ENCODE measurements at regions not wholly inside any gene's neighbourhood (a gene's known extent, or its start where the extent isn't known, plus 50 kb on each side); places are given as distances from the start of the nearest gene placed in this dataset.

DNA sequence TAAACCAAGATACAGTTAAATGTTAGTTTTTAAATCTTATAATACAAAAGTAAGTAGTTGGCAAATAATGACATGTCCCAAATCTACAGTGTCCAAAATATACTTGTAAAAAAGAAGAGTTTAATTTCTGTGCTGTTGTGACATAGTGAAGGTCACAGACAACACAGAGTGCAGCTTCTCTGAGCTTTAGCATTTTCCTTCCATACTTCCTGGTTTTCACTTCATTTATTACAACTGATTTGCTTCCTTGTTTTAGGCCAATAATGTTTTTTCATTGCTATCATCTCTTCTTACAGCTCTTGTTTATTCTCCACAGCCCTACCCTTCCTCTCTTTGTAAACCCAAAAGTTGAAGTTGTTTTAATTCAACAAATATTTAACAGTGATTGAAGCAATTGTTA lies 132.4 kb upstream of the TET2 start:
- Histone ChIP-seq H3K4me1 (ENCODE audit: control insufficient read depth, insufficient read depth, low read length) (no peaks in the 10 kb centered on the region), H3K9me3 (replicated peaks; ENCODE audit: control insufficient read depth, low read depth, low read length) (no peaks in the 10 kb centered on the region), H3K27me3 (ENCODE audit: control insufficient read depth, insufficient read depth, low read length) (no peaks in the 10 kb centered on the region), H3K36me3 (ENCODE audit: control insufficient read depth, insufficient read depth, low read length) (no peaks in the 10 kb centered on the region), H3K4me3 (ENCODE audit: low read length) (no peak overlapping the region), H3K27ac (ENCODE audit: low read length) (no peak overlapping the region)
- DNase-seq = no peak

- WGBS (ENCODE audit: insufficient coverage) = 69% methylated on average over 2 of the region's 4 CpGs
- H3K27me3 ChIP-seq (ENCODE audit: control insufficient read depth, insufficient read depth, low read length) = no peaks in the 10 kb centered on the region
- no peaks in the 10 kb centered on the region for H3K4me1 ChIP-seq (ENCODE audit: control insufficient read depth, insufficient read depth, low read length)
- no peaks in the 10 kb centered on the region for H3K36me3 ChIP-seq (ENCODE audit: control insufficient read depth, insufficient read depth, low read length)
- H3K4me3 ChIP-seq (ENCODE audit: low read length) = no peak overlapping the region
- H3K9me3 ChIP-seq (replicated peaks; ENCODE audit: control insufficient read depth, low read depth, low read length) = no peaks in the 10 kb centered on the region
- peak; percentile 19 for DNase-seq
- H3K27ac ChIP-seq (ENCODE audit: low read length) = no peak overlapping the region
Measured at GRCh38 chr4:105014635-105015034, 132.0 kb upstream of the TET2 start.

DNA sequence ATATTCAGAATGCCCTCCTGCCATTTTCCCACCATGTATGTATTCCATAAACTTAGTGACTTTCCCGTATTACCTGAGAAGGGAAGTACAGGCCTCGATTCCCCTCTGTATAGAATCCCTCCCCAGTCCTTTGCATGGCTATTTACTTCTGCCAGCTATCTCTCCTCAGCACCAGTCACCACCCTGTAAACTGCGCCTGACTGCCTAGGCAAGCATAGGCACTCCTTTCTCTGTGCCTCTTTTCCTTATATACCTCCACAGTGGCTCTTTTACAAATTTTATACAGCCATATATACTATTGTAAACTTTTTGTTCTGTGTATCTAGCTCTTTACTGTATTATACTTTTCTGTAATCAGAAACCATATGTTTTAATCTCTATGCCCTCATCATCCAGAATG lies 130.9 kb upstream of the TET2 start:
- DNase-seq = no peak
- no peaks in the 10 kb centered on the region for H3K36me3 ChIP-seq (ENCODE audit: control insufficient read depth, insufficient read depth, low read length)
- no peaks in the 10 kb centered on the region for H3K9me3 ChIP-seq (replicated peaks; ENCODE audit: control insufficient read depth, low read depth, low read length)
- H3K4me3 ChIP-seq (ENCODE audit: low read length) = no peak overlapping the region
- 71% methylated on average over 2 of the region's 3 CpGs for WGBS (ENCODE audit: insufficient coverage)
- H3K27ac ChIP-seq (ENCODE audit: low read length) = no peak overlapping the region
- no peaks in the 10 kb centered on the region for H3K4me1 ChIP-seq (ENCODE audit: control insufficient read depth, insufficient read depth, low read length)
- H3K27me3 ChIP-seq (ENCODE audit: control insufficient read depth, insufficient read depth, low read length) = no peaks in the 10 kb centered on the region

- H3K9me3 ChIP-seq (replicated peaks; ENCODE audit: control insufficient read depth, low read depth, low read length) = peaks cover 4% of the 10 kb centered on the region
- H3K4me1 ChIP-seq (ENCODE audit: control insufficient read depth, insufficient read depth, low read length) = no peaks in the 10 kb centered on the region
- no peaks in the 10 kb centered on the region for H3K36me3 ChIP-seq (ENCODE audit: control insufficient read depth, insufficient read depth, low read length)
- no peak overlapping the region for H3K27ac ChIP-seq (ENCODE audit: low read length)
- no peak overlapping the region for H3K4me3 ChIP-seq (ENCODE audit: low read length)
- no peak for DNase-seq
- no peaks in the 10 kb centered on the region for H3K27me3 ChIP-seq (ENCODE audit: control insufficient read depth, insufficient read depth, low read length)
- 83% methylated on average over 4 of the region's 6 CpGs for WGBS (ENCODE audit: insufficient coverage)
Measured at GRCh38 chr4:105022811-105023667, 123.6 kb upstream of the TET2 start.

DNA sequence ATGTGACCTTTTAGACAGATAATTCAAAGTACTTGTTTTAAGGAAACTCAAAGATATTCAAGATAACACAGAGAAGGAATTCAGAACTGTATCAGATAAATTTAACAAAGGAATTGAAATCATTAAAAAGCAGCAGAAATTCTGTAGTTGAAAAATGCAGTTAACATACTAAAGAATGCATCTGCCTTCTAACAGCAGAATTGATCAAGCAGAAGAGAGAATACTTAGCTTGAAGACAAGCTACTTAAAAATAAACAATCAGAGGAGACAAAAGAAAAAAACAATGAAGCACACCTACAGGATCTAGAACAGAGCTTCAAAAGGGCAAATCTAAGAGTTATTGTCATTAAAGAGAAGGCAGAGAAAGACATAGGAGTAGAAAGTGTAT lies 123.0 kb upstream of the TET2 start:
- no peak for DNase-seq
- peaks cover 4% of the 10 kb centered on the region for H3K9me3 ChIP-seq (replicated peaks; ENCODE audit: control insufficient read depth, low read depth, low read length)
- no peaks in the 10 kb centered on the region for H3K27me3 ChIP-seq (ENCODE audit: control insufficient read depth, insufficient read depth, low read length)
- H3K27ac ChIP-seq (ENCODE audit: low read length) = no peak overlapping the region
- no peak overlapping the region for H3K4me3 ChIP-seq (ENCODE audit: low read length)
- H3K36me3 ChIP-seq (ENCODE audit: control insufficient read depth, insufficient read depth, low read length) = no peaks in the 10 kb centered on the region
- H3K4me1 ChIP-seq (ENCODE audit: control insufficient read depth, insufficient read depth, low read length) = no peaks in the 10 kb centered on the region

DNA sequence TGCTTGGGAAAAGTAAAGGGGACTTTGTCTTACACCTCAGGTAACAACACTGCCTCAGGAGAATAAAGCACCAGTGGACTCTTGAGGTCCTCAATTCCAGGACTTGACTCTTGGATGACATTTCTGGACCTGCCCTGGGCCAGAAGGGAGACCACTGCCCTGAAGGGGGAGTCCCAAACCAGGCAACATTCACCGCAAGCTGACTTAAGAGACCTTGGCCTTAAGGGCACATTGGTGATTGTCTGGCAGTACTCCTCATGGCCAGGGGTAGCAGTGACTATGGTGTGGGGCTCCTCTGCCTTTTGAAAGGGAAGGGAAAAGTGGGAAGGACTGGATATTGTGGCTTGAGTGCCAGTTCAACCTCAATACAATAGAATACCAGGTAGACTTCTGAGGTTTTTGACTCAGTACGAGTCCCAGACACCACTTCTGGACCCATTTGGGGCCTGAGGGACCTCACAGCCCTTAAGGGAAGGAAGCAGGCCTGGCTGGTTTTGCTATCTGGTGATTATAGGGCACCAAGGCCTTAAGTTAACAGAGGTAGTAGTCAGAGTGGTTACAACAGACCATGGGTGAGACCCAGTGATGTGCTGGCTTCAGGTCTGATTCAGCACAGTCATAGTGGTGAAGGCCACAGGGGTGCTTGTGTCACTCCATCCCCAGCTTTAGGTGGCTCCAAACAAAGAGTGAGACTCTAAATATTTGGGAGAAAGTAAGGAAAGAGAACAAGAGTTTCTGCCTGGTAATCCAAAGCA lies 121.2 kb upstream of the TET2 start:
- no peaks in the 10 kb centered on the region for H3K27me3 ChIP-seq (ENCODE audit: control insufficient read depth, insufficient read depth, low read length)
- DNase-seq = no peak
- no peak overlapping the region for H3K4me3 ChIP-seq (ENCODE audit: low read length)
- WGBS (ENCODE audit: insufficient coverage) = no CpG with 5 or more reads among the region's 2 CpGs
- peaks cover 4% of the 10 kb centered on the region for H3K9me3 ChIP-seq (replicated peaks; ENCODE audit: control insufficient read depth, low read depth, low read length)
- H3K36me3 ChIP-seq (ENCODE audit: control insufficient read depth, insufficient read depth, low read length) = no peaks in the 10 kb centered on the region
- no peaks in the 10 kb centered on the region for H3K4me1 ChIP-seq (ENCODE audit: control insufficient read depth, insufficient read depth, low read length)
- no peak overlapping the region for H3K27ac ChIP-seq (ENCODE audit: low read length)

DNA sequence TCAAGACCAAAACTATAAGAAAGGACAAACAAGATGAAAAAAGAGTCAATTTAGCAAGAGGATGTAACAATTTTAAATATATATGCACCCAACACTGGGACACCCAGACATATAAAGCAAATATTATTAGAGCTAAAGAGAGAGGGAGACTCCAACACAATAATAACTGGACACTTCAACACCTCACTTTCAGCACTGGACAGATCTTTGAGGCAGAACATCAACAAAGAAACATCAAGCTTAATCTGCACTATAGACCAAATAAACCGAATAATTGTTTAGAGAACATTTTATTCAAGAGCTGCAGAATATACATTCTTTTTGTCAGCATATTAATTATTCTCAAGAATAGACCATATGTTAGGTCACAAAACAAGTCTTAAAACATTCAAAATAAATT lies 109.7 kb upstream of the TET2 start:
- Histone ChIP-seq H3K36me3 (ENCODE audit: control insufficient read depth, insufficient read depth, low read length) (no peaks in the 10 kb centered on the region), H3K27ac (ENCODE audit: low read length) (no peak overlapping the region)
- WGBS (ENCODE audit: insufficient coverage) = no CpG with 5 or more reads among the region's 1 CpG

DNA sequence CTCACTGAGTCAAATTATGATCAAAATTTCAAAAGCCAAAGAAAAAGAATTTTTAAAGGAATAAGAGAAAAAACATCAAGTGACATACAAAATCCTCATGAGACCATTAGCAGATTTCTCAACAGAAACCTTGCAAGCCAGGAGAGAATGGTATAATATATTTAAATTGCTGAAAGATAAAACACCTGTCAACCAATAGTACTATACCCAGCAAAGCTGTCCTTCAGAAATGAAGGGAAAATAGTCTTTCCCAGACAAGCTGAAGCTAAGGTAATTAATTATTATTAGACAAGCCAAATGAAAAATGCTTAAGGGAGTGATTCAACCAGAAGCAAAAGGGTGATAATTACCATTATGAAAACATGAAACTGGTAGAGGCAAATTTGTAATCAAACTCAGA lies 104.2 kb upstream of the TET2 start:
- Histone ChIP-seq H3K36me3 (ENCODE audit: control insufficient read depth, insufficient read depth, low read length) (no peaks in the 10 kb centered on the region), H3K4me1 (ENCODE audit: control insufficient read depth, insufficient read depth, low read length) (no peaks in the 10 kb centered on the region), H3K4me3 (ENCODE audit: low read length) (no peak overlapping the region)

More for the DNA sequence above, 109.7 kb upstream of the TET2 start:
- Histone ChIP-seq H3K4me3 (ENCODE audit: low read length) (no peak overlapping the region), H3K9me3 (replicated peaks; ENCODE audit: control insufficient read depth, low read depth, low read length) (no peaks in the 10 kb centered on the region), H3K27me3 (ENCODE audit: control insufficient read depth, insufficient read depth, low read length) (no peaks in the 10 kb centered on the region), H3K4me1 (ENCODE audit: control insufficient read depth, insufficient read depth, low read length) (no peaks in the 10 kb centered on the region)
- no peak for DNase-seq

GRCh38 chr4:105050896-105051295 lies 95.8 kb upstream of the TET2 start:
- Histone ChIP-seq H3K27me3 (ENCODE audit: control insufficient read depth, insufficient read depth, low read length) (no peaks in the 10 kb centered on the region), H3K4me3 (ENCODE audit: low read length) (no peak overlapping the region), H3K9me3 (replicated peaks; ENCODE audit: control insufficient read depth, low read depth, low read length) (peaks cover 3% of the 10 kb centered on the region), H3K4me1 (ENCODE audit: control insufficient read depth, insufficient read depth, low read length) (no peaks in the 10 kb centered on the region), H3K27ac (ENCODE audit: low read length) (no peak overlapping the region), H3K36me3 (ENCODE audit: control insufficient read depth, insufficient read depth, low read length) (no peaks in the 10 kb centered on the region)
- DNase-seq = no peak
- WGBS (ENCODE audit: insufficient coverage) = no CpG with 5 or more reads among the region's 2 CpGs

More for the DNA sequence above, 104.2 kb upstream of the TET2 start:
- DNase-seq = no peak
- no peaks in the 10 kb centered on the region for H3K9me3 ChIP-seq (replicated peaks; ENCODE audit: control insufficient read depth, low read depth, low read length)
- H3K27me3 ChIP-seq (ENCODE audit: control insufficient read depth, insufficient read depth, low read length) = no peaks in the 10 kb centered on the region
- no peak overlapping the region for H3K27ac ChIP-seq (ENCODE audit: low read length)

DNA sequence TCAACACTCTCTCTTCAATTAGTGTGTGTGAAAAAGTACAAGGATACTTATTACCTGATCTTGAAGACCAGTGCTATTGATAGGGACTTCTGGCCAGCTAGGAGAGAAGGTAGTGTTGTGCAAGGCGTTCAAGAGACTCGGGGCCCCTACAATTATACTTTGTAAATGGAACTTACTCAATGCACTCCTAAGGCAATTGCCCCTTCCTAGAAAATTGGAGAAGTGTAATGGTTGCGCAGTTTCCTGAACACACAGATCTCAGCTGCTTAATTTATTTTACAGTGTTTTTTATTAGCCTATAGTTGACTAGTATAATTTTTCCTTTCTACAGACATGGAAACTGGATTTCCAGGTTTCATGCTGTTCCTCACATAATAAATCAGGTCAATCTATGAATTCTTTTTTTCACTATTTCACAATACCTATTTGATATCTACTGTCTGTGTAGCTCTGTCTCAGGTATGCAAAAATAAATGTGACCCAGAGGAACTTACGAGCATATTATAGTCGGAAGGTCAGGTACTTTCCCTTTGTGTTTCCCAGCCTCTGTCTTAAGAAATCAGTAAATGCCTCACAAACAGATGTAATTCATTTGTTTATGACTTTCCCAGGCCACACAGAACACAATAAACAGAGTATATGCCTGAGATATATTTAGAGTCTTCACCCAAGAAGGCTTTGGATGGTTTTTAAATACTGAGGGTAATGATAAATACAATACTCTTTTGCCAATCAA lies 89.1 kb upstream of the TET2 start:
- Histone ChIP-seq H3K27ac (ENCODE audit: low read length) (no peak overlapping the region), H3K27me3 (ENCODE audit: control insufficient read depth, insufficient read depth, low read length) (no peaks in the 10 kb centered on the region), H3K9me3 (replicated peaks; ENCODE audit: control insufficient read depth, low read depth, low read length) (no peaks in the 10 kb centered on the region), H3K4me1 (ENCODE audit: control insufficient read depth, insufficient read depth, low read length) (peaks cover 4% of the 10 kb centered on the region), H3K36me3 (ENCODE audit: control insufficient read depth, insufficient read depth, low read length) (no peaks in the 10 kb centered on the region), H3K4me3 (ENCODE audit: low read length) (no peak overlapping the region)
- peak; percentile 10 for DNase-seq
- no CpG with 5 or more reads among the region's 5 CpGs for WGBS (ENCODE audit: insufficient coverage)

Measured in muscle of leg (tissue), 3 donors.